ENCODE measurements at regions not wholly inside any gene's neighbourhood (a gene's known extent, or its start where the extent isn't known, plus 50 kb on each side); places are given as distances from the start of the nearest gene placed in this dataset.

GRCh38 chr21:25304611-25305010, 302.7 kb downstream of the MRPL39 start:
- no peak overlapping the region for H3K4me2 ChIP-seq (ENCODE audit: low read depth, low read length, poor library complexity, severe bottlenecking)
- H3K4me1 ChIP-seq (ENCODE audit: insufficient read depth, low read length, poor library complexity, severe bottlenecking): no peaks in the 10 kb centered on the region
- H3K9ac ChIP-seq (ENCODE audit: low read depth, low read length, poor library complexity, severe bottlenecking): no peak overlapping the region
- no peaks in the 10 kb centered on the region for H4K20me1 ChIP-seq (ENCODE audit: insufficient read depth, low read length, poor library complexity, severe bottlenecking)
- no peak overlapping the region for H2AFZ ChIP-seq (ENCODE audit: low read length)
- TF ChIP-seq EZH2phosphoT487 (IDR thresholded peaks at IDR 0.05; ENCODE audit: borderline replicate concordance) (no peak), CTCF (conservative IDR thresholded peaks at IDR 0.05; ENCODE audit: low read length) (no peak)
- no peaks in the 10 kb centered on the region for H3K36me3 ChIP-seq (ENCODE audit: insufficient read depth, low read length)
- H3F3A ChIP-seq (ENCODE audit: low read depth): no peaks in the 10 kb centered on the region
- no peak overlapping the region for H3K4me3 ChIP-seq (ENCODE audit: low read length, poor library complexity, severe bottlenecking)
- H3K9me3 ChIP-seq (ENCODE audit: insufficient read depth, low read depth, low read length): no peaks in the 10 kb centered on the region
- H3K27me3 ChIP-seq (ENCODE audit: insufficient read depth, low read length, poor library complexity, severe bottlenecking): no peaks in the 10 kb centered on the region
- no peaks in the 10 kb centered on the region for H3K9me2 ChIP-seq (replicated peaks; ENCODE audit: low read depth, low read length)
- H3K79me2 ChIP-seq (ENCODE audit: insufficient read depth, low read length): no peaks in the 10 kb centered on the region

GRCh38 chr21:25300632-25301031, 306.6 kb downstream of the MRPL39 start:
- TF ChIP-seq EZH2phosphoT487 (IDR thresholded peaks at IDR 0.05; ENCODE audit: borderline replicate concordance) (no peak), CTCF (conservative IDR thresholded peaks at IDR 0.05; ENCODE audit: low read length) (no peak)
- Histone ChIP-seq H3K4me2 (ENCODE audit: low read depth, low read length, poor library complexity, severe bottlenecking) (no peak overlapping the region), H3F3A (ENCODE audit: low read depth) (no peaks in the 10 kb centered on the region), H3K9me2 (replicated peaks; ENCODE audit: low read depth, low read length) (no peaks in the 10 kb centered on the region), H3K27me3 (ENCODE audit: insufficient read depth, low read length, poor library complexity, severe bottlenecking) (no peaks in the 10 kb centered on the region), H3K79me2 (ENCODE audit: insufficient read depth, low read length) (no peaks in the 10 kb centered on the region), H3K9ac (ENCODE audit: low read depth, low read length, poor library complexity, severe bottlenecking) (no peak overlapping the region), H2AFZ (ENCODE audit: low read length) (no peak overlapping the region), H3K9me3 (ENCODE audit: insufficient read depth, low read depth, low read length) (no peaks in the 10 kb centered on the region), H3K4me3 (ENCODE audit: low read length, poor library complexity, severe bottlenecking) (no peak overlapping the region), H3K4me1 (ENCODE audit: insufficient read depth, low read length, poor library complexity, severe bottlenecking) (no peaks in the 10 kb centered on the region), H4K20me1 (ENCODE audit: insufficient read depth, low read length, poor library complexity, severe bottlenecking) (no peaks in the 10 kb centered on the region), H3K36me3 (ENCODE audit: insufficient read depth, low read length) (no peaks in the 10 kb centered on the region)

- no peaks in the 10 kb centered on the region for H3K4me1 ChIP-seq (ENCODE audit: insufficient read depth, low read length, poor library complexity, severe bottlenecking)
- no peaks in the 10 kb centered on the region for H3F3A ChIP-seq (ENCODE audit: low read depth)
- H2AFZ ChIP-seq (ENCODE audit: low read length): no peak overlapping the region
- no peaks in the 10 kb centered on the region for H3K27me3 ChIP-seq (ENCODE audit: insufficient read depth, low read length, poor library complexity, severe bottlenecking)
- H4K20me1 ChIP-seq (ENCODE audit: insufficient read depth, low read length, poor library complexity, severe bottlenecking): no peaks in the 10 kb centered on the region
- H3K4me2 ChIP-seq (ENCODE audit: low read depth, low read length, poor library complexity, severe bottlenecking): no peak overlapping the region
- H3K4me3 ChIP-seq (ENCODE audit: low read length, poor library complexity, severe bottlenecking): no peak overlapping the region
- H3K36me3 ChIP-seq (ENCODE audit: insufficient read depth, low read length): no peaks in the 10 kb centered on the region
- H3K9me3 ChIP-seq (ENCODE audit: insufficient read depth, low read depth, low read length): no peaks in the 10 kb centered on the region
- no peak for TF ChIP-seq CTCF (conservative IDR thresholded peaks at IDR 0.05; ENCODE audit: low read length)
- no peak for TF ChIP-seq EZH2phosphoT487 (IDR thresholded peaks at IDR 0.05; ENCODE audit: borderline replicate concordance)
- H3K9me2 ChIP-seq (replicated peaks; ENCODE audit: low read depth, low read length): no peaks in the 10 kb centered on the region
- no peaks in the 10 kb centered on the region for H3K79me2 ChIP-seq (ENCODE audit: insufficient read depth, low read length)
- no peak overlapping the region for H3K9ac ChIP-seq (ENCODE audit: low read depth, low read length, poor library complexity, severe bottlenecking)
Observed at GRCh38 chr21:25298512-25299491, 308.5 kb downstream of the MRPL39 start.

Measured in Loucy (cell line).